Inflammatory macrophage (primary cell): ENCODE measurements at regions not wholly inside any gene's neighbourhood (a gene's known extent, or its start where the extent isn't known, plus 50 kb on each side); places are given as distances from the start of the nearest gene placed in this dataset.

ENCODE experiments used
- DNase-seq, 2 donors: peaks; one replicate each; pipeline ENCODE4 v3.0.0-alpha.2; 2020 to 2022

GRCh38 chr13:107170270-107170931 is 602.5 kb upstream of the ARGLU1 start:
- DNase-seq: no peak

- no peak for DNase-seq
These were observed 589.3 kb upstream of the ARGLU1 start for GRCh38 chr13:107157271-107157670.

GRCh38 chr13:107144432-107144831 is 576.5 kb upstream of the ARGLU1 start:
- no peak for DNase-seq

GRCh38 chr13:107141767-107142166 is 573.8 kb upstream of the ARGLU1 start:
- no peak for DNase-seq

GRCh38 chr13:107139006-107139405 is 571.1 kb upstream of the ARGLU1 start:
- DNase-seq: no peak

- DNase-seq: no peak
These were observed 570.5 kb upstream of the ARGLU1 start for GRCh38 chr13:107138486-107138885.

- no peak for DNase-seq
These were observed 566.0 kb upstream of the ARGLU1 start for GRCh38 chr13:107133950-107134349.

- no peak for DNase-seq
These were observed 562.6 kb upstream of the ARGLU1 start for GRCh38 chr13:107130566-107130965.

GRCh38 chr13:107124730-107125129 is 556.8 kb upstream of the ARGLU1 start:
- DNase-seq: no peak

- DNase-seq: no peak
These were observed 556.3 kb upstream of the ARGLU1 start for GRCh38 chr13:107124129-107124718.

- DNase-seq: no peak
These were observed 553.9 kb upstream of the ARGLU1 start for GRCh38 chr13:107121793-107122192.

- no peak for DNase-seq
These were observed 552.3 kb upstream of the ARGLU1 start for GRCh38 chr13:107119989-107120881.

GRCh38 chr13:107118506-107118905 is 550.6 kb upstream of the ARGLU1 start:
- DNase-seq: no peak

GRCh38 chr13:107117327-107118012 is 549.5 kb upstream of the ARGLU1 start:
- DNase-seq: no peak

GRCh38 chr13:107113387-107113786 is 545.5 kb upstream of the ARGLU1 start:
- no peak for DNase-seq

- no peak for DNase-seq
These were observed 543.3 kb upstream of the ARGLU1 start for GRCh38 chr13:107111248-107111647.

- no peak for DNase-seq
These were observed 536.7 kb upstream of the ARGLU1 start for GRCh38 chr13:107104631-107105030.

- DNase-seq: no peak
These were observed 534.7 kb upstream of the ARGLU1 start for GRCh38 chr13:107102676-107103075.

- no peak for DNase-seq
These were observed 531.7 kb upstream of the ARGLU1 start for GRCh38 chr13:107099661-107100060.

- no peak for DNase-seq
These were observed 530.0 kb upstream of the ARGLU1 start for GRCh38 chr13:107097916-107098315.

- DNase-seq: no peak
These were observed 527.9 kb upstream of the ARGLU1 start for GRCh38 chr13:107095876-107096275.

GRCh38 chr13:107091861-107092260 is 523.9 kb upstream of the ARGLU1 start:
- DNase-seq: no peak

GRCh38 chr13:107091428-107091827 is 523.5 kb upstream of the ARGLU1 start:
- DNase-seq: no peak
